ENCODE measurements at regions not wholly inside any gene's neighbourhood (a gene's known extent, or its start where the extent isn't known, plus 50 kb on each side); places are given as distances from the start of the nearest gene placed in this dataset.

- Histone ChIP-seq H3K4me2 (ENCODE audit: low read length) (no peak overlapping the region), H3K4me1 (ENCODE audit: control insufficient read depth, low read length) (peaks cover 45% of the 10 kb centered on the region), H3K27me3 (ENCODE audit: control insufficient read depth, low read length) (no peaks in the 10 kb centered on the region), H3K9me2 (replicated peaks; ENCODE audit: control insufficient read depth, low read length) (no peaks in the 10 kb centered on the region), H4K20me1 (ENCODE audit: control insufficient read depth, insufficient read depth, low read depth, low read length) (no peaks in the 10 kb centered on the region), H3K27ac (ENCODE audit: low read depth, low read length) (no peak overlapping the region), H3K36me3 (ENCODE audit: control insufficient read depth, low read length) (peaks cover 3% of the 10 kb centered on the region), H3K79me2 (ENCODE audit: control insufficient read depth, low read length) (no peaks in the 10 kb centered on the region), H3K9me3 (ENCODE audit: control insufficient read depth, insufficient read depth, low read length) (peaks cover 15% of the 10 kb centered on the region), H3F3A (ENCODE audit: control insufficient read depth, insufficient read depth) (peaks cover 17% of the 10 kb centered on the region), H3K4me3 (ENCODE audit: low read length) (no peak overlapping the region)
- TF ChIP-seq EZH2phosphoT487 (IDR thresholded peaks at IDR 0.05; ENCODE audit: borderline replicate concordance, low read length), result no peak
- TF ChIP-seq, protein P1, sequence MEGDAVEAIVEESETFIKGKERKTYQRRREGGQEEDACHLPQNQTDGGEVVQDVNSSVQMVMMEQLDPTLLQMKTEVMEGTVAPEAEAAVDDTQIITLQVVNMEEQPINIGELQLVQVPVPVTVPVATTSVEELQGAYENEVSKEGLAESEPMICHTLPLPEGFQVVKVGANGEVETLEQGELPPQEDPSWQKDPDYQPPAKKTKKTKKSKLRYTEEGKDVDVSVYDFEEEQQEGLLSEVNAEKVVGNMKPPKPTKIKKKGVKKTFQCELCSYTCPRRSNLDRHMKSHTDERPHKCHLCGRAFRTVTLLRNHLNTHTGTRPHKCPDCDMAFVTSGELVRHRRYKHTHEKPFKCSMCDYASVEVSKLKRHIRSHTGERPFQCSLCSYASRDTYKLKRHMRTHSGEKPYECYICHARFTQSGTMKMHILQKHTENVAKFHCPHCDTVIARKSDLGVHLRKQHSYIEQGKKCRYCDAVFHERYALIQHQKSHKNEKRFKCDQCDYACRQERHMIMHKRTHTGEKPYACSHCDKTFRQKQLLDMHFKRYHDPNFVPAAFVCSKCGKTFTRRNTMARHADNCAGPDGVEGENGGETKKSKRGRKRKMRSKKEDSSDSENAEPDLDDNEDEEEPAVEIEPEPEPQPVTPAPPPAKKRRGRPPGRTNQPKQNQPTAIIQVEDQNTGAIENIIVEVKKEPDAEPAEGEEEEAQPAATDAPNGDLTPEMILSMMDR (IDR thresholded peaks at IDR 0.05; ENCODE audit: low read depth, low read length, poor library complexity, severe bottlenecking), result no peak
These were observed 70.6 kb upstream of the ZMYND8 start for GRCh38 chr20:47427067-47427466.

DNA sequence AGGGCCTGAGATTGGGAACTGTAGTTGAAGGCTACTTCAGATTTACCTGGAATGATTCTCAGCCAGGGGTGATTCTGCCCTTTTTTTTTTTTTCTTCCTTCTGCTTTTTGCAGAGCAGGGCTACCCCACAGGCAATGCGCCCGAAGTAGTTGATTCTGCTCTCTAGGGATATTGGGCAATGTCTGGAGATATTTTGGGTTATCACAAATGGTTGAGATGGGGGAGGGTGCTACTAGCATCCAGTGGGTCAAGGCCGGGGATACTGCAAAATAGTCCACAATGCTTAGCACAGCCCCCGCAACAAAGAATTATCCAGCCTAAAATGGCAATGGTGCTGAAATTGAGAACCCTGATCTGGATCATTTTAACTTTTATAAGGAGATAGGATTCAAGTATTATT, 71.2 kb upstream of the ZMYND8 start:
- Histone ChIP-seq H3K4me2 (ENCODE audit: low read length) (no peak overlapping the region), H3K27ac (ENCODE audit: low read depth, low read length) (no peak overlapping the region)

DNA sequence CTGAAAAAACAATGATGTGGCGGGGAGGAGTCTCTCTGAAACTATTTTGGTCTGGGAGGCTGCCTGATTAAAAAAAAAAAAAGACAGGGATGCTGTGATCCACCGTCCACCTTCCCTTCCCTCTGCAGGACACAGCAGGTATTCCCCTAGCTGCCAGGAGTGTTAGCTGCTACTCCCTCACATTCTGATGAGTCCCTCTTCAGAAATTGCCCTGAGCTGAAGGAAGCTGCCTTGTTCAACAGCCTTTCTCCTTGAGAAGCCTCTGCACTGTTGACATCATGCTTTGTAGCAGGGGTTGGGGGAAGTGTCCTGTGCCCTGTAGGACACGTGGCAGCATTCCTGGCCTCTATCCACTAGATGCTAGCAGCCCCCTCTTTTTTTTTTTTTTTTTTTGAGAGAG, 71.7 kb upstream of the ZMYND8 start:
- H3K4me2 ChIP-seq (ENCODE audit: low read length), result no peak overlapping the region
- TF ChIP-seq EZH2phosphoT487 (IDR thresholded peaks at IDR 0.05; ENCODE audit: borderline replicate concordance, low read length), result no peak
- TF ChIP-seq, protein P1 (IDR thresholded peaks at IDR 0.05; ENCODE audit: low read depth, low read length, poor library complexity, severe bottlenecking), result no peak
- no peak overlapping the region for H3K27ac ChIP-seq (ENCODE audit: low read depth, low read length)
- no peaks in the 10 kb centered on the region for H3K79me2 ChIP-seq (ENCODE audit: control insufficient read depth, low read length)
- H3K4me1 ChIP-seq (ENCODE audit: control insufficient read depth, low read length), result peaks cover 51% of the 10 kb centered on the region
- peaks cover 3% of the 10 kb centered on the region for H3K36me3 ChIP-seq (ENCODE audit: control insufficient read depth, low read length)
- no peak overlapping the region for H3K4me3 ChIP-seq (ENCODE audit: low read length)
- H3K9me3 ChIP-seq (ENCODE audit: control insufficient read depth, insufficient read depth, low read length), result peaks cover 15% of the 10 kb centered on the region
- H3K27me3 ChIP-seq (ENCODE audit: control insufficient read depth, low read length), result no peaks in the 10 kb centered on the region
- no peaks in the 10 kb centered on the region for H3K9me2 ChIP-seq (replicated peaks; ENCODE audit: control insufficient read depth, low read length)
- peaks cover 19% of the 10 kb centered on the region for H3F3A ChIP-seq (ENCODE audit: control insufficient read depth, insufficient read depth)
- no peaks in the 10 kb centered on the region for H4K20me1 ChIP-seq (ENCODE audit: control insufficient read depth, insufficient read depth, low read depth, low read length)

More for the DNA sequence above, 71.2 kb upstream of the ZMYND8 start:
- no peaks in the 10 kb centered on the region for H4K20me1 ChIP-seq (ENCODE audit: control insufficient read depth, insufficient read depth, low read depth, low read length)
- peaks cover 15% of the 10 kb centered on the region for H3K9me3 ChIP-seq (ENCODE audit: control insufficient read depth, insufficient read depth, low read length)
- H3K4me1 ChIP-seq (ENCODE audit: control insufficient read depth, low read length), result peaks cover 47% of the 10 kb centered on the region
- no peaks in the 10 kb centered on the region for H3K9me2 ChIP-seq (replicated peaks; ENCODE audit: control insufficient read depth, low read length)
- H3K36me3 ChIP-seq (ENCODE audit: control insufficient read depth, low read length), result peaks cover 3% of the 10 kb centered on the region
- no peak overlapping the region for H3K4me3 ChIP-seq (ENCODE audit: low read length)
- H3F3A ChIP-seq (ENCODE audit: control insufficient read depth, insufficient read depth), result peaks cover 19% of the 10 kb centered on the region
- no peaks in the 10 kb centered on the region for H3K27me3 ChIP-seq (ENCODE audit: control insufficient read depth, low read length)
- H3K79me2 ChIP-seq (ENCODE audit: control insufficient read depth, low read length), result no peaks in the 10 kb centered on the region
- TF ChIP-seq, protein P1 (IDR thresholded peaks at IDR 0.05; ENCODE audit: low read depth, low read length, poor library complexity, severe bottlenecking), result no peak
- TF ChIP-seq EZH2phosphoT487 (IDR thresholded peaks at IDR 0.05; ENCODE audit: borderline replicate concordance, low read length), result no peak

Data from DOHH2 (cell line).